ENCODE measurements at regions not wholly inside any gene's neighbourhood (a gene's known extent, or its start where the extent isn't known, plus 50 kb on each side); places are given as distances from the start of the nearest gene placed in this dataset.

DNA sequence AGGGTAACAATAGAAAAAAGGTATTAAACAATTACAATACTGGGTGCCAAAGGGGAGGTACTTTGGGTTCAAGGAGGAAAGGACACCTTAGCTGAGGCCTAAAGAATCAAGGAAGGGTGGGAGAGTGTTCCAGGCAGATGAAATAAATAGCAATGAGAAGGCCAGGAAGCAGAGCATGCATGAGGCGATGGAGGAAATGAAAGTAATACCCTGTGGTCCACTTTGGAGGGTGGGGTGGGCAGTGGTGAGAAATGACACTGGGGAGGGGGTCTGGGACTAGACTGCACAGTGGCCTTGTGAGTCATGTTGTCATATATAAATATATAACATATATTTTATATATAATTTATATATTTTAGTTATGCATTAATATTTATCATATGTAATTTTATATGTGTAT lies 55.9 kb downstream of the BHLHE40 start:
- no peak overlapping the region for H3K4me3 Mint-ChIP-seq
- no peaks in the 10 kb centered on the region for H3K36me3 Mint-ChIP-seq (ENCODE audit: low read depth)
- H3K4me1 Mint-ChIP-seq (ENCODE audit: low read depth): peaks cover 13% of the 10 kb centered on the region
- TF ChIP-seq, protein P1, sequence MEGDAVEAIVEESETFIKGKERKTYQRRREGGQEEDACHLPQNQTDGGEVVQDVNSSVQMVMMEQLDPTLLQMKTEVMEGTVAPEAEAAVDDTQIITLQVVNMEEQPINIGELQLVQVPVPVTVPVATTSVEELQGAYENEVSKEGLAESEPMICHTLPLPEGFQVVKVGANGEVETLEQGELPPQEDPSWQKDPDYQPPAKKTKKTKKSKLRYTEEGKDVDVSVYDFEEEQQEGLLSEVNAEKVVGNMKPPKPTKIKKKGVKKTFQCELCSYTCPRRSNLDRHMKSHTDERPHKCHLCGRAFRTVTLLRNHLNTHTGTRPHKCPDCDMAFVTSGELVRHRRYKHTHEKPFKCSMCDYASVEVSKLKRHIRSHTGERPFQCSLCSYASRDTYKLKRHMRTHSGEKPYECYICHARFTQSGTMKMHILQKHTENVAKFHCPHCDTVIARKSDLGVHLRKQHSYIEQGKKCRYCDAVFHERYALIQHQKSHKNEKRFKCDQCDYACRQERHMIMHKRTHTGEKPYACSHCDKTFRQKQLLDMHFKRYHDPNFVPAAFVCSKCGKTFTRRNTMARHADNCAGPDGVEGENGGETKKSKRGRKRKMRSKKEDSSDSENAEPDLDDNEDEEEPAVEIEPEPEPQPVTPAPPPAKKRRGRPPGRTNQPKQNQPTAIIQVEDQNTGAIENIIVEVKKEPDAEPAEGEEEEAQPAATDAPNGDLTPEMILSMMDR (IDR thresholded peaks at IDR 0.05): no peak
- H3K27me3 Mint-ChIP-seq (ENCODE audit: insufficient read depth): no peaks in the 10 kb centered on the region; the same call in none of the 2 replicates
- H3K9me3 Mint-ChIP-seq: no peaks in the 10 kb centered on the region
- no peak for DNase-seq
- H3K27ac Mint-ChIP-seq: no peak overlapping the region

DNA sequence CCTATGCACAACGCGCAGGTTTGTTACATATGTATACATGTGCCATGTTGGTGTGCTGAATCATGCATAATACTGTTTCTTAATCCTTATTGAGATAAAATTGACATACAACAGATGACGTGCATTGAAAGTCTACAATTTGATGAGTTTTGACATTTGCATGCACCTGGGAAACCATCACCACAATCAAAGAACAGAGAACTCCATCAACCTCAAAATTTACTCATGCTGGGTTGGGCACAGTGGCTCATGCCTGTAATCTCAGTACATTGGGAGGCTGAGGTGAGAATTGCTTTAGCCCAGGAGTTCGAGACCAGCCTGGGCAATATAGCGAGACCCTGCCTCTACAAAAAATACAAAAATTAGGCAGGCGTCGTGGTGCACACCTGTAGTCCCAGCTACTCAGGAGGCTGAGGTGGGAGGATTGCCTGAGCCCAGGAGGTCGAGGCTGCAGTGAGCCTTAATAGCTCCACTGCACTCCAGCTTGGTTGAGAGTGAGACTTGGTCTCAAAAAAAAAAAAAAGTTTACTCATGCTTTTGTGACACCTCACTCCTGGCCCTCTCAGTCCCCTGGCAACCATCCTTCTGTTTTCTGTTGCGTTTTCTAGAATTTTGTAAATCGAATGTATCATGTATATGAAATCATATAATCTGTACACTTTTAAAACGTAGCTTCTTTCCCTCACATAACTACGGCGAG lies 56.6 kb downstream of the BHLHE40 start:
- no peaks in the 10 kb centered on the region for H3K9me3 Mint-ChIP-seq
- no peak overlapping the region; the same call in 1 of the 2 replicates for H3K27ac Mint-ChIP-seq
- no peaks in the 10 kb centered on the region; the same call in none of the 2 replicates for H3K27me3 Mint-ChIP-seq (ENCODE audit: insufficient read depth)
- DNase-seq: no peak
- H3K4me1 Mint-ChIP-seq (ENCODE audit: low read depth): peaks cover 13% of the 10 kb centered on the region
- TF ChIP-seq, protein P1 (IDR thresholded peaks at IDR 0.05): no peak
- no peaks in the 10 kb centered on the region for H3K36me3 Mint-ChIP-seq (ENCODE audit: low read depth)
- H3K4me3 Mint-ChIP-seq: no peak overlapping the region

DNA sequence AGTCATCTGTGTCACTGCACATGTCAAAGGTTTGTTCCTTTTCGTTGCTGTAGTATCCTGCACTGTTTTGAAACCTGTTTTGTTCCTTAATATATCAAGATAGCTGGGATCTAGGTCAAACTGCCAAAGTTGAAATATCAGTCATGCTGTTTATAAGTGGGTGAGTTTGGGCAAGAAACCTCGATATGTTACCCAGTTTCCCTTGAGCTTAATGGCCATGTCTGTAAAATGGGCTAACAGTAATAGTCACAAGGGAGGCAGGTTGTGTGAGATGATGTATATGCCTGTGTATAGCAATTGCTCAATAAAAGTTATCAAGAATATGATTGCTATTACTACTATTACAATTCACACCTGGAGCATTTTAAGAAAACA lies 57.1 kb downstream of the BHLHE40 start:
- TF ChIP-seq, protein P1 (IDR thresholded peaks at IDR 0.05): no peak
- Mint-ChIP-seq H3K27me3 (ENCODE audit: insufficient read depth) (no peaks in the 10 kb centered on the region; the same call in none of the 2 replicates), H3K9me3 (no peaks in the 10 kb centered on the region), H3K4me1 (ENCODE audit: low read depth) (peaks cover 13% of the 10 kb centered on the region), H3K27ac (no peak overlapping the region; the same call in 1 of the 2 replicates), H3K4me3 (no peak overlapping the region), H3K36me3 (ENCODE audit: low read depth) (no peaks in the 10 kb centered on the region)
- no peak for DNase-seq

DNA sequence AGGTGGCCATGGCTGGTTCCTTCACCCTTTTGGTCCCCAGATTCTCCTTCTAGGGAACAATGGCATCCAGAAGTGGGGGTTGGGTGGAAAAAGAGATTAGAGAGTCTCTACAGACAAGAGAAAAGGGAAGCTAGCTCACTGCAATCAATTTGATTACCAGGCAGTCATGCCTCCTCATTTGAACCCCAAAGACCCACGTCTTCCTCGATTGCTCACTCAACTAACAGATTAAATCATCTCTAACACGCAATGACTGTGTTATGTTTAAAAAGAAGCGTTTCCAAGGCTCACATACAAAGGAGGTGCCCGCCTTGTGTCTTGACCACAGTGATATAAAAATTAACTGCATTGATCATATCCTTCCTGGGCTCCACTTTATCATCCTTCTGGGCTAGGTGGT lies 57.6 kb downstream of the BHLHE40 start:
- DNase-seq: no peak
- TF ChIP-seq, protein P1 (IDR thresholded peaks at IDR 0.05): no peak
- peaks cover 13% of the 10 kb centered on the region for H3K4me1 Mint-ChIP-seq (ENCODE audit: low read depth)
- no peaks in the 10 kb centered on the region for H3K36me3 Mint-ChIP-seq (ENCODE audit: low read depth)
- H3K4me3 Mint-ChIP-seq: no peak overlapping the region
- no peaks in the 10 kb centered on the region for H3K9me3 Mint-ChIP-seq
- no peaks in the 10 kb centered on the region; the same call in 1 of the 2 replicates for H3K27me3 Mint-ChIP-seq (ENCODE audit: insufficient read depth)
- H3K27ac Mint-ChIP-seq: no peak overlapping the region

DNA sequence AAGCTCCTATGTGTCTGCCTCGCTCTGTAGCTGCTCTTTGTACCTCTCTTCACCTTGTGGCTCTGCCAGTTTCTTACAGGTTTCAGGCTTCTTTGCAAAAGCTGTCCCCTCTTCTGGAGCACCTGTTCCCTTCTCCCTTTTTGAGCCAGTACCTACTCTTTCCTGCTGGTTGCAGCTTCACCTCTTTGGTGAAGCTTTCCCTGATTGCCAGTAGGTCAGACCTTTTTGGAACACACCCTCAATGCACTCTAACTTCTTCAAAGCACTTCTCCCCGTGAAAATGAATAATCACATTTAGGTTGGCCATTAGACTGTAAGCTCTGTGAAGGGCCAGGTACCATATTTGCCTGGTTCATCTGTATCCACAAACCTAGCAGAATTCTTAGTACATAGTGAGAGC lies 60.3 kb downstream of the BHLHE40 start:
- no peak for DNase-seq

More for the DNA sequence above, 60.3 kb downstream of the BHLHE40 start:
- H3K36me3 Mint-ChIP-seq (ENCODE audit: low read depth): no peaks in the 10 kb centered on the region
- peaks cover 13% of the 10 kb centered on the region for H3K4me1 Mint-ChIP-seq (ENCODE audit: low read depth)
- TF ChIP-seq, protein P1 (IDR thresholded peaks at IDR 0.05): no peak
- H3K27ac Mint-ChIP-seq: no peak overlapping the region
- H3K4me3 Mint-ChIP-seq: no peak overlapping the region
- no peaks in the 10 kb centered on the region for H3K9me3 Mint-ChIP-seq
- no peaks in the 10 kb centered on the region for H3K27me3 Mint-ChIP-seq (ENCODE audit: insufficient read depth)
